ENCODE measurements at regions not wholly inside any gene's neighbourhood (a gene's known extent, or its start where the extent isn't known, plus 50 kb on each side); places are given as distances from the start of the nearest gene placed in this dataset.
"Not testable (repeated sequence)": the region's sequence is repeated elsewhere in the genome, so short reads cannot be mapped to it uniquely, and the experiment has no call there.

GRCh38 chr4:59597536-59598329 lies 1602.4 kb upstream of the ADGRL3 start:
- DNase-seq (ENCODE audit: low spot score), result no peak

GRCh38 chr4:59598330-59598618 lies 1601.9 kb upstream of the ADGRL3 start:
- DNase-seq (ENCODE audit: low spot score), result no peak

- DNase-seq (ENCODE audit: low spot score), result no peak
These were observed 1591.7 kb upstream of the ADGRL3 start for GRCh38 chr4:59608466-59608865.

- no peak for DNase-seq (ENCODE audit: low spot score)
These were observed 1587.9 kb upstream of the ADGRL3 start for GRCh38 chr4:59612235-59612634.

GRCh38 chr4:59615316-59615715 lies 1584.8 kb upstream of the ADGRL3 start:
- DNase-seq (ENCODE audit: low spot score), result no peak

GRCh38 chr4:59629348-59629747 lies 1570.8 kb upstream of the ADGRL3 start:
- no peak for DNase-seq (ENCODE audit: low spot score)

GRCh38 chr4:59630235-59630634 lies 1569.9 kb upstream of the ADGRL3 start:
- DNase-seq (ENCODE audit: low spot score), result no peak

- DNase-seq (ENCODE audit: low spot score), result no peak
These were observed 1569.2 kb upstream of the ADGRL3 start for GRCh38 chr4:59630922-59631321.

GRCh38 chr4:59637596-59637995 lies 1562.5 kb upstream of the ADGRL3 start:
- no peak for DNase-seq (ENCODE audit: low spot score)

- DNase-seq (ENCODE audit: low spot score), result no peak
These were observed 1556.4 kb upstream of the ADGRL3 start for GRCh38 chr4:59643682-59644081.

- DNase-seq (ENCODE audit: low spot score), result no peak
These were observed 1555.4 kb upstream of the ADGRL3 start for GRCh38 chr4:59644765-59645164.

GRCh38 chr4:59646082-59646481 lies 1554.0 kb upstream of the ADGRL3 start:
- DNase-seq (ENCODE audit: low spot score), result no peak

- no peak for DNase-seq (ENCODE audit: low spot score)
These were observed 1553.1 kb upstream of the ADGRL3 start for GRCh38 chr4:59647011-59647410.

- DNase-seq (ENCODE audit: low spot score), result no peak
These were observed 1552.6 kb upstream of the ADGRL3 start for GRCh38 chr4:59647500-59647899.

- no peak for DNase-seq (ENCODE audit: low spot score)
These were observed 1549.3 kb upstream of the ADGRL3 start for GRCh38 chr4:59650861-59651260.

GRCh38 chr4:59655996-59656395 lies 1544.1 kb upstream of the ADGRL3 start:
- DNase-seq (ENCODE audit: low spot score), result no peak

- no peak for DNase-seq (ENCODE audit: low spot score)
These were observed 1535.4 kb upstream of the ADGRL3 start for GRCh38 chr4:59664771-59665170.

GRCh38 chr4:59666645-59667044 lies 1533.5 kb upstream of the ADGRL3 start:
- DNase-seq (ENCODE audit: low spot score), result no peak

- no peak for DNase-seq (ENCODE audit: low spot score)
These were observed 1529.1 kb upstream of the ADGRL3 start for GRCh38 chr4:59671037-59671436.

- DNase-seq (ENCODE audit: low spot score), result no peak
These were observed 1523.7 kb upstream of the ADGRL3 start for GRCh38 chr4:59676389-59676788.

- not testable (repeated sequence) for DNase-seq (ENCODE audit: low spot score)
These were observed 1523.1 kb upstream of the ADGRL3 start for GRCh38 chr4:59676992-59677391.

GRCh38 chr4:59685626-59686025 lies 1514.5 kb upstream of the ADGRL3 start:
- no peak for DNase-seq (ENCODE audit: low spot score)

- DNase-seq (ENCODE audit: low spot score), result no peak
These were observed 1511.0 kb upstream of the ADGRL3 start for GRCh38 chr4:59689149-59689548.

GRCh38 chr4:59695355-59696053 lies 1504.6 kb upstream of the ADGRL3 start:
- no peak for DNase-seq (ENCODE audit: low spot score)
